A673 (cell line): ENCODE measurements at regions not wholly inside any gene's neighbourhood (a gene's known extent, or its start where the extent isn't known, plus 50 kb on each side); places are given as distances from the start of the nearest gene placed in this dataset.

Source experiments
- EZH2 ChIP-seq: fragments of 200-600 bp; sonication (generic); IDR thresholded peaks from 2 replicates; pipeline ENCODE4 v1.6.1; 2017; ENCODE audit warnings: borderline replicate concordance, low read depth, mild to moderate bottlenecking, mixed read lengths, antibody characterized with exemption, low read length; ENCODE audit not compliant: poor library complexity, severe bottlenecking
- TF ChIP-seq, protein P1 (sequence below): fragments of 300-800, 200-600 bp; sonication (generic); conservative IDR thresholded peaks from 2 replicates; pipeline ENCODE4 v1.5.1; 2017; ENCODE audit warnings: low read depth, mild to moderate bottlenecking, antibody characterized with exemption, low read length, moderate library complexity, mixed read lengths

DNA sequence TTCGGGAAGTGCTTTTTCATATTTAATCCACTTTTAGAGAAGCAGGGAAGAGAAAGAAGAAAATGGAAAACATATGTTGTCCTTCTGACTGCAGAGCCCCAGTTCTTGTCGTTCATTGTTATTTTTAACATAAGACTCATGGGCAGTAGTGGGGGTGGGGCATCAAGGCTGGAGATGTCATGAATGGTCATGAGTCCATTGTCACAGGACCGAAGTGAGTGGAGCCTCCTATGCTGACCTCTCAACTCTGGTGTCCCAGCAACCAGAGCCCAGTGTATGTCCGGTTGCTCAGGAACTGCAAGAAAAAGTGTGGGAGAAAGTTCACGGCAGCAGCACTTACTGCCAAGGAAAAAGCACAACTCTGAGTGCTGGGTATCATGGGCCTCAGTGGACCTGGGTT is 108.6 kb downstream of the BANF2 start:
- TF ChIP-seq EZH2, result no peak
- TF ChIP-seq, protein P1, sequence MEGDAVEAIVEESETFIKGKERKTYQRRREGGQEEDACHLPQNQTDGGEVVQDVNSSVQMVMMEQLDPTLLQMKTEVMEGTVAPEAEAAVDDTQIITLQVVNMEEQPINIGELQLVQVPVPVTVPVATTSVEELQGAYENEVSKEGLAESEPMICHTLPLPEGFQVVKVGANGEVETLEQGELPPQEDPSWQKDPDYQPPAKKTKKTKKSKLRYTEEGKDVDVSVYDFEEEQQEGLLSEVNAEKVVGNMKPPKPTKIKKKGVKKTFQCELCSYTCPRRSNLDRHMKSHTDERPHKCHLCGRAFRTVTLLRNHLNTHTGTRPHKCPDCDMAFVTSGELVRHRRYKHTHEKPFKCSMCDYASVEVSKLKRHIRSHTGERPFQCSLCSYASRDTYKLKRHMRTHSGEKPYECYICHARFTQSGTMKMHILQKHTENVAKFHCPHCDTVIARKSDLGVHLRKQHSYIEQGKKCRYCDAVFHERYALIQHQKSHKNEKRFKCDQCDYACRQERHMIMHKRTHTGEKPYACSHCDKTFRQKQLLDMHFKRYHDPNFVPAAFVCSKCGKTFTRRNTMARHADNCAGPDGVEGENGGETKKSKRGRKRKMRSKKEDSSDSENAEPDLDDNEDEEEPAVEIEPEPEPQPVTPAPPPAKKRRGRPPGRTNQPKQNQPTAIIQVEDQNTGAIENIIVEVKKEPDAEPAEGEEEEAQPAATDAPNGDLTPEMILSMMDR, result no peak
